ENCODE measurements at regions not wholly inside any gene's neighbourhood (a gene's known extent, or its start where the extent isn't known, plus 50 kb on each side); places are given as distances from the start of the nearest gene placed in this dataset.

- no peak for TF ChIP-seq CTCF (IDR thresholded peaks at IDR 0.05)
- no peak for TF ChIP-seq EZH2 (IDR thresholded peaks at IDR 0.05; ENCODE audit: borderline replicate concordance, insufficient read depth, low read depth, low read length, poor library complexity, severe bottlenecking)
These were observed 664.8 kb downstream of the BRD1 start for GRCh38 chr22:49162841-49163240.
